Loucy (cell line): ENCODE measurements at regions not wholly inside any gene's neighbourhood (a gene's known extent, or its start where the extent isn't known, plus 50 kb on each side); places are given as distances from the start of the nearest gene placed in this dataset.

Source experiments
- H2AFZ ChIP-seq: fragments of 200-600 bp; sonication (generic); 2 replicates; pipeline ENCODE4 v1.6.0; 2016; ENCODE audit warnings: antibody characterized with exemption, mild to moderate bottlenecking, low read length, moderate library complexity
- H3F3A ChIP-seq: fragments of 200-600 bp; 2 replicates; pipeline ENCODE4 v1.6.0; 2016; ENCODE audit warnings: antibody characterized with exemption, low read depth, mild to moderate bottlenecking
- H3K27me3 ChIP-seq: fragments of 200-600 bp; sonication (generic); 2 replicates; pipeline ENCODE4 v1.6.1; 2014; ENCODE audit warnings: low read length, mild to moderate bottlenecking; ENCODE audit not compliant: insufficient read depth, poor library complexity, severe bottlenecking
- H3K36me3 ChIP-seq: fragments of 200-600 bp; sonication (generic); 2 replicates; pipeline ENCODE4 v1.6.1; 2016; ENCODE audit warnings: low read length; ENCODE audit not compliant: insufficient read depth
- H3K4me1 ChIP-seq: fragments of 200-600 bp; sonication (generic); 2 replicates; pipeline ENCODE4 v1.5.1; 2014; ENCODE audit warnings: low read length, mild to moderate bottlenecking; ENCODE audit not compliant: insufficient read depth, poor library complexity, severe bottlenecking
- H3K4me2 ChIP-seq: fragments of 200-600 bp; sonication (generic); 2 replicates; pipeline ENCODE4 v1.6.0; 2014; ENCODE audit warnings: antibody characterized with exemption, low read length, low read depth, mild to moderate bottlenecking; ENCODE audit not compliant: poor library complexity, severe bottlenecking
- H3K4me3 ChIP-seq: fragments of 200-600 bp; sonication (generic); 2 replicates; pipeline ENCODE4 v1.5.1; 2014; ENCODE audit warnings: low read length, mild to moderate bottlenecking, mixed read lengths; ENCODE audit not compliant: poor library complexity, severe bottlenecking
- H3K79me2 ChIP-seq: fragments of 200-600 bp; sonication (generic); 2 replicates; pipeline ENCODE4 v1.6.1; 2014; ENCODE audit warnings: low read length; ENCODE audit not compliant: insufficient read depth
- H3K9ac ChIP-seq: fragments of 200-600 bp; sonication (generic); 2 replicates; pipeline ENCODE4 v1.6.0; 2014; ENCODE audit warnings: mild to moderate bottlenecking, low read depth, low read length, moderate library complexity; ENCODE audit not compliant: poor library complexity, severe bottlenecking
- H3K9me2 ChIP-seq: fragments of 200-600 bp; sonication (generic); replicated peaks from 2 replicates; pipeline ENCODE4 v1.6.1; 2016; ENCODE audit warnings: low read depth, low read length, mixed read lengths
- H3K9me3 ChIP-seq: fragments of 200-600 bp; sonication (generic); 2 replicates; pipeline ENCODE4 v1.6.1; 2014; ENCODE audit warnings: mild to moderate bottlenecking, antibody characterized with exemption, low read length, low read depth; ENCODE audit not compliant: insufficient read depth
- H4K20me1 ChIP-seq: fragments of 200-600 bp; sonication (generic); 2 replicates; pipeline ENCODE4 v1.6.0; 2014; ENCODE audit warnings: antibody characterized with exemption, low read length, mild to moderate bottlenecking; ENCODE audit not compliant: insufficient read depth, poor library complexity, severe bottlenecking
- EZH2phosphoT487 ChIP-seq: fragments of 200-600 bp; IDR thresholded peaks from 2 replicates; pipeline ENCODE4 v1.6.1; 2018; ENCODE audit warnings: antibody characterized with exemption, mild to moderate bottlenecking, moderate library complexity, borderline replicate concordance
- TF ChIP-seq, protein P1 (sequence below): fragments of 200-600 bp; sonication (generic); conservative IDR thresholded peaks from 2 replicates; pipeline ENCODE4 v1.5.1; 2014; ENCODE audit warnings: mild to moderate bottlenecking, antibody characterized with exemption, low read length

DNA sequence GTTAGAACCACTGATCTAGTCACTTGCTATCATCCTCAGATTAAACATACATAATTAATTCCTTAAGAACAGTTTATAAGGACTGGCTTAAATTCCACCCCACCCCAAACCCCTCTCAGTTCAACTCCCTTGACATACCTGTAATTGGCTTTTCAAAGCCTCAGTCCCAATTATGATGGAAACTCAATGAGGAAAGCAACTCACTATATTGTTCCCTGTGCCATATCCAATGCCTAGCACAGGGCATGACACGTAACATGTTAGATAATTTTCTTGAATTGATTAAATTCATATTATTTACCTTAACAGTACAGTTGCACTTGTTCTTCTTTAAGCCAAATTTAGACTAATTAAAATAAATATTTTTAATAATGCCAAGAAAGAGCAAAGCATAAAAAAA, 465.1 kb upstream of the CHAC2 start:
- Histone ChIP-seq H3K9me3 (no peaks in the 10 kb centered on the region), H3K27me3 (no peaks in the 10 kb centered on the region), H3K4me3 (no peak overlapping the region), H3F3A (no peaks in the 10 kb centered on the region), H3K4me2 (no peak overlapping the region), H3K36me3 (no peaks in the 10 kb centered on the region), H3K79me2 (no peaks in the 10 kb centered on the region), H3K9me2 (no peaks in the 10 kb centered on the region), H3K4me1 (no peaks in the 10 kb centered on the region), H3K9ac (no peak overlapping the region), H4K20me1 (no peaks in the 10 kb centered on the region), H2AFZ (no peak overlapping the region)
- TF ChIP-seq EZH2phosphoT487 = no peak
- TF ChIP-seq, protein P1, sequence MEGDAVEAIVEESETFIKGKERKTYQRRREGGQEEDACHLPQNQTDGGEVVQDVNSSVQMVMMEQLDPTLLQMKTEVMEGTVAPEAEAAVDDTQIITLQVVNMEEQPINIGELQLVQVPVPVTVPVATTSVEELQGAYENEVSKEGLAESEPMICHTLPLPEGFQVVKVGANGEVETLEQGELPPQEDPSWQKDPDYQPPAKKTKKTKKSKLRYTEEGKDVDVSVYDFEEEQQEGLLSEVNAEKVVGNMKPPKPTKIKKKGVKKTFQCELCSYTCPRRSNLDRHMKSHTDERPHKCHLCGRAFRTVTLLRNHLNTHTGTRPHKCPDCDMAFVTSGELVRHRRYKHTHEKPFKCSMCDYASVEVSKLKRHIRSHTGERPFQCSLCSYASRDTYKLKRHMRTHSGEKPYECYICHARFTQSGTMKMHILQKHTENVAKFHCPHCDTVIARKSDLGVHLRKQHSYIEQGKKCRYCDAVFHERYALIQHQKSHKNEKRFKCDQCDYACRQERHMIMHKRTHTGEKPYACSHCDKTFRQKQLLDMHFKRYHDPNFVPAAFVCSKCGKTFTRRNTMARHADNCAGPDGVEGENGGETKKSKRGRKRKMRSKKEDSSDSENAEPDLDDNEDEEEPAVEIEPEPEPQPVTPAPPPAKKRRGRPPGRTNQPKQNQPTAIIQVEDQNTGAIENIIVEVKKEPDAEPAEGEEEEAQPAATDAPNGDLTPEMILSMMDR = no peak

DNA sequence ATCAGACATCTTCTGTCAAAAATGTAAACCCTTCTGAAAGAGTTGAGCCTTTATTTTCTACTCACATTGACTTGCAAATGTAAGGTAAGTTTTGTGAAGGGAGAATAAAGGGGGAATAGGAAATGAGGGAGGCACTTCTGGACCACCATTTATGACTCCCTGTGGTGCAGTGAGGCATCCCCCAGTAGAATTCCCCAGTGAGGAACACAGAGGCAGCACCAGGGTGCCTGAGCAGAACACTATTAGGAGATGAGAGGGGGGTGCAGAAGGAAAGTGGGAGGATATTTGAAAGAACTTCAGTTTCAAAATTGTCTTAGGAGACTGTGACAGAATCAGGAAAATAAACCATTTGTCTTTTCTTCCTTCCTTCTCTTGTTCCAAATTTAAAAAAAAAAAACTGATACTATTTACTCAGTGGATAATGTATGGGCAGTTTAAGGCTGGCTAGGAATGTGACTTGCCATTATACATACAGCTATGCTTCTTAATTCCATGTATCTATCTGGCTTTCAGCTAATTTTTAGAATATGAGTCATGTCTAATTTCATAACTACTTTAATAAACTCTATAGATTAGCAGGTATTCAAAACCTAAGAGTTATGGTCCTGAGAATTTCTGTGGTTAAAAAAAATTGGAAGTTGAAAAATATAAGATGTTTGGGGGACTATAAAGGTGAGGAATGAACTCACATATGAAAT, 478.1 kb upstream of the CHAC2 start:
- Histone ChIP-seq H3K4me2 (no peak overlapping the region), H3K4me1 (no peaks in the 10 kb centered on the region), H3K9ac (no peak overlapping the region), H3K36me3 (no peaks in the 10 kb centered on the region), H3K4me3 (no peak overlapping the region), H2AFZ (no peak overlapping the region), H3K27me3 (no peaks in the 10 kb centered on the region), H4K20me1 (no peaks in the 10 kb centered on the region), H3K9me3 (no peaks in the 10 kb centered on the region), H3K9me2 (no peaks in the 10 kb centered on the region), H3K79me2 (no peaks in the 10 kb centered on the region), H3F3A (no peaks in the 10 kb centered on the region)
- no peak for TF ChIP-seq EZH2phosphoT487
- TF ChIP-seq, protein P1 = no peak

DNA sequence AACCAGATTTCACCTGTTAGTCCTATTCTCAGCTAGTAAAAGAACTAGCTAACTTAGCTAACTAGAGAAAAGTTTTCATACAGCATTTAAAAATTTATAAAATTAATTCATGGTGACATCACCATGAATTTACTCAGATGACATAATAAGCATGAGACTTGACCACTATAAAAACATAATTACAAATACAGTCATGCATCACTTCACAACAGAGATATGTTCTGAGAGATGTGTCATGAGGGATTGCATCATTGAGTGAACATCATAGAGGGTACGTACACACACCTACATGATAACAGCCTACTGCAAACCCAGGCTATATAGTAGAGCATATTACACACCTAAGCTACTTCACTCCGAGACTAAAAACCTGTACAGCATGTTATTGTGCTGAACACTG, 481.3 kb upstream of the CHAC2 start:
- Histone ChIP-seq H3K4me3 (no peak overlapping the region), H3K36me3 (no peaks in the 10 kb centered on the region), H3K4me1 (no peaks in the 10 kb centered on the region), H4K20me1 (no peaks in the 10 kb centered on the region), H3K27me3 (no peaks in the 10 kb centered on the region), H3K79me2 (no peaks in the 10 kb centered on the region), H2AFZ (no peak overlapping the region), H3K4me2 (no peak overlapping the region), H3F3A (no peaks in the 10 kb centered on the region), H3K9ac (no peak overlapping the region), H3K9me2 (no peaks in the 10 kb centered on the region), H3K9me3 (no peaks in the 10 kb centered on the region)
- TF ChIP-seq, protein P1 = no peak
- no peak for TF ChIP-seq EZH2phosphoT487
